ENCODE measurements at regions not wholly inside any gene's neighbourhood (a gene's known extent, or its start where the extent isn't known, plus 50 kb on each side); places are given as distances from the start of the nearest gene placed in this dataset.

DNA sequence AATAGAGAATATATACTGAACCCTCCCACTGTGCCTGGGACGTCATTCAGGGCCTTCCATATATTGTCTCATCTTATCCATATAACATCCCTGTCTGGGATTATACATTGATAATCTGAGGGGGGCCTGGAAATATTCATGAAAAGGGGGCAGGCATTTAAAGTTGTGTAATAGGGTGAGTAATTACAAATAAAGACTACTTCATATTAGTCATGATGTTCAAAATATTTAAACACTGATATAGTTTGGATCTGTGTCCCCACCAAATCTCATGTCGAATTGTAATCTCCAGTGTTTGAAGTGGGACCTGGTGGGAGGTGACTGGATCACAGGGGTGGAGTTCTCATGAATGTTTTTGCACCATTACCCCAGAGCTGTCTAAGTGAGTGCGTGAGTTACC is 97.8 kb downstream of the AQP9 start:
- no peaks in the 10 kb centered on the region for H3K27me3 ChIP-seq (ENCODE audit: control insufficient read depth in 2 of 2, insufficient read depth in 2 of 2, low read length in 2 of 2)
- ATAC-seq (no peak), DNase-seq (no peak)
- no peak overlapping the region for H3K4me3 ChIP-seq (ENCODE audit: low read length)
- H3K4me1 Mint-ChIP-seq: peaks cover 0 to 1% (median 0%) of the 10 kb centered on the region in 7 donors
- H3K27ac Mint-ChIP-seq: no peak overlapping the region
- H3K36me3 ChIP-seq (ENCODE audit: control insufficient read depth in 2 of 3, insufficient read depth in 3 of 3, low read length in 3 of 3): no peaks in the 10 kb centered on the region
- CTCF ChIA-PET: no interaction called here
- H3K27ac ChIP-seq (ENCODE audit: low read depth, low read length): no peak overlapping the region
- peaks cover 0 to 2% (median 0%) of the 10 kb centered on the region in 11 donors for H3K9me3 Mint-ChIP-seq
- H3K4me1 ChIP-seq (ENCODE audit: control insufficient read depth in 2 of 2, insufficient read depth in 2 of 2, low read length in 2 of 2): no peaks in the 10 kb centered on the region
- no peaks in the 10 kb centered on the region for H3K9me3 ChIP-seq (ENCODE audit: control insufficient read depth in 2 of 3, low read length in 3 of 3)
- intact Hi-C loops (cut with micrococcal nuclease): no loop called here
- H3K36me3 Mint-ChIP-seq: no peaks in the 10 kb centered on the region
- POLR2A ChIA-PET: no interaction called here
- peaks cover 0 to 15% (median 0%) of the 10 kb centered on the region in 5 donors for H3K27me3 Mint-ChIP-seq
- no peak overlapping the region for H3K4me3 Mint-ChIP-seq

DNA sequence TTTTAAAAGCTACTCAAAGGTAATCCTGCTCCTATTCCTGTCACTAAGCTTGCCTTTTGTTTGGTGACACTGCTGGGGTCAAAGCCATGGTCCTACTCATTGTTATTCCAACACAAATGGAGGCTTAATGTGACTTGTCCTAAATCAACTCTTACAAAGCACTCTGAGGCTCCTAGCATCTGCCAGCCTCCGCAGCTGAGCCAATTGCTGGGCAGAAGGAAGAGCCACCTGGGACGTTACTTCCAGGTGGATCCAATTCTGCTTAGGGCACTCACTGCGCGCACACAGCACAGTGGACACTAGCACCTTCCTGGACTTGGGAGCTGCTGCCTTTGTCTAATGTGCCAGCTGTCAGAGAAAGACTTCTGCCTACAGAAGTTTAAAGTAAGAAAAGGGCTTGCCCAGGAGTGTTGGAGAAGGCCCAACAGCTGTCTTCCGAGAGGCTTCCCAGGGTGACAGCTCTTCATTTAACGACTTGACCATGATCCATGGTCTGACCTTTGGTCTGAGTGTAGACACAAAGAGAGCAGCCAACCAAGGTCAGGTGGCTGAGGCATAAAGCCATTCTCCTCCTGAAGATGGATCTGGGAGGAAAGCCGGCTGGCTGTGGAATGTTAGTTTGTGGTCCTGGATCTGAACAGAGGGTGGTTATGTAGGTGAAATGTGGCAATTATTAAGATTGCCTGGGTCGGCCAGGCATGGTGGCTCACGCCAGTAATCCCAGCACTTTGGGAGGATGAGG is 102.2 kb downstream of the AQP9 start:
- DNase-seq (no peak), ATAC-seq (no peak)
- CTCF ChIA-PET: no interaction called here
- H3K27ac ChIP-seq (ENCODE audit: low read depth, low read length): no peak overlapping the region
- Mint-ChIP-seq H3K9me3 (peaks cover 0 to 2% (median 0%) of the 10 kb centered on the region in 11 donors), H3K27me3 (no peaks in the 10 kb centered on the region), H3K4me1 (peaks cover 0 to 4% (median 0%) of the 10 kb centered on the region in 7 donors), H3K36me3 (no peaks in the 10 kb centered on the region), H3K4me3 (no peak overlapping the region), H3K27ac (no peak overlapping the region)
- H3K27me3 ChIP-seq (ENCODE audit: control insufficient read depth in 2 of 2, insufficient read depth in 2 of 2, low read length in 2 of 2): no peaks in the 10 kb centered on the region
- POLR2A ChIA-PET: no interaction called here
- H3K36me3 ChIP-seq (ENCODE audit: control insufficient read depth in 2 of 3, insufficient read depth in 3 of 3, low read length in 3 of 3): no peaks in the 10 kb centered on the region
- no peak overlapping the region for H3K4me3 ChIP-seq (ENCODE audit: low read length)
- no peaks in the 10 kb centered on the region for H3K9me3 ChIP-seq (ENCODE audit: control insufficient read depth in 2 of 3, low read length in 3 of 3)
- no peaks in the 10 kb centered on the region for H3K4me1 ChIP-seq (ENCODE audit: control insufficient read depth in 2 of 2, insufficient read depth in 2 of 2, low read length in 2 of 2)
- intact Hi-C loops (cut with micrococcal nuclease): no loop called here

DNA sequence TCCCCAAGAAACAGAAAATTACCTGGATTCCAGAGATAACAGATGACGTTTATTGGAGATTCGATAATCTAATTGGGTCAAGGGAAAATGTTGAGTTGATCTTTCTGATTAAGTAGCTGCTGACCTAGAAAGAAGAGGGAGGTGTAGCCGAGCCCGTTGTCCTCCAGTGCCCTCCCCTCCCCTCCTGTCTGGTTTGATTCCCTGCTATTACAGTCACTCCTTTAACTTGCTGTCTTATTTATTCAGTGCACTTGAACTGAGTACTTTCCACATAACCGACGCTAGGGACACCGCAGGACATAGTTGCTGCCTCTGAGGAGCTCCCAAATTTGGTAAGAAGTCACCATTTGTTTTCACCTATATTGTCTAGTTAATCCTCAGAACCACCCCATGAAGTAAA is 103.7 kb downstream of the AQP9 start:
- Histone ChIP-seq H3K36me3 (ENCODE audit: control insufficient read depth in 2 of 3, insufficient read depth in 3 of 3, low read length in 3 of 3) (no peaks in the 10 kb centered on the region), H3K9me3 (ENCODE audit: control insufficient read depth in 2 of 3, low read length in 3 of 3) (no peaks in the 10 kb centered on the region), H3K27ac (ENCODE audit: low read depth, low read length) (no peak overlapping the region), H3K27me3 (ENCODE audit: control insufficient read depth in 2 of 2, insufficient read depth in 2 of 2, low read length in 2 of 2) (no peaks in the 10 kb centered on the region), H3K4me1 (ENCODE audit: control insufficient read depth in 2 of 2, insufficient read depth in 2 of 2, low read length in 2 of 2) (no peaks in the 10 kb centered on the region), H3K4me3 (ENCODE audit: low read length) (no peak overlapping the region)
- DNase-seq (no peak), ATAC-seq (no peak)
- Mint-ChIP-seq H3K36me3 (no peaks in the 10 kb centered on the region), H3K4me1 (peaks cover 0 to 6% (median 1%) of the 10 kb centered on the region in 7 donors), H3K27me3 (no peaks in the 10 kb centered on the region), H3K27ac (peak overlapping the region in 1 of 9 donors; percentile 52), H3K4me3 (no peak overlapping the region), H3K9me3 (peaks cover 0 to 2% (median 0%) of the 10 kb centered on the region in 11 donors)
- intact Hi-C loops (cut with micrococcal nuclease): no loop called here
- CTCF ChIA-PET: no interaction called here
- POLR2A ChIA-PET: no interaction called here

DNA sequence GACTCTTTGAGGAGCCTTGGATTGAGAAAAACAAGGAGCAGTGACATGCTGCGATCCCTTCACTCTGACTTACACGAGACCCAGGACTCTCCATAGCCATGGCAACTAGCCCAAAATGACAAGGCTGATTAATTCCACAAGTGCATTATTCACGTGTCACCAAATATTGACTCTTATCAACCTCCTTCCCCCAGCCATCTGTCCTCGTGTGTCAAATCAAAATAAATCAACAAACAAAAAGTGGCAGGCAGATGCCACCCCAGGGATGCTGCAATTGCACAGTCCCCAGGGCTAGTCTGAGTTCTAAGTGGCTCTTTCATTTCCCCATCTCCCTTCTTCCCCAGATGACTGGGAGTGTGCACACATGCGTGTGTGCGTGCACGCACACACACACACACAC is 104.9 kb downstream of the AQP9 start:
- no peak overlapping the region for H3K27ac Mint-ChIP-seq

DNA sequence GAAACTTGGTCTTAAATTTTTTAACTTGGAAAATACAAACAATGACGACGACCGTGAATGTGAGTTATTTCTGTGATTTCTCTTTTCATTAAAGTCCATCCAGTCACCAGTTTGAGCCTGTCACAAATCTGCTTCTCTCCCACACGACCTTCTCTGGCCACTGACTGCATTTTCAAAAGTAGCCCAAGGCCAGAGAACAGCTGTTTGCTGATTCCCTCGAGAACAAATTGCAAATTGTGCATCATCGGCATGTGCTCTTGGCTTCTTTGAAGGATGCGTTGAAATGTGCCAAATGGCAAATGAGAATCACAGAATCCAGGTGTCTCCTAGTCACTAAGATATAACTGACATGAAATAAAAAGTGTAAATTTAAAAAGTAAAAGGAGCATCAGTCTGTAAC is 106.4 kb downstream of the AQP9 start:
- ChIA-PET POLR2A (no interaction called here), CTCF (interaction anchor here (1.2 kb wide), 1 partner anchor 16 kb away, joined by 4 read pairs; no protein-coding TSS in a partner anchor)
- ATAC-seq: no peak

More for the DNA sequence above, 104.9 kb downstream of the AQP9 start:
- Mint-ChIP-seq H3K27me3 (no peaks in the 10 kb centered on the region), H3K4me3 (no peak overlapping the region), H3K36me3 (no peaks in the 10 kb centered on the region), H3K9me3 (peaks cover 0 to 2% (median 0%) of the 10 kb centered on the region in 11 donors), H3K4me1 (peaks cover 0 to 6% (median 3%) of the 10 kb centered on the region in 7 donors)
- no peak for DNase-seq
- Histone ChIP-seq H3K27me3 (ENCODE audit: control insufficient read depth in 2 of 2, insufficient read depth in 2 of 2, low read length in 2 of 2) (no peaks in the 10 kb centered on the region), H3K27ac (ENCODE audit: low read depth, low read length) (no peak overlapping the region), H3K9me3 (ENCODE audit: control insufficient read depth in 2 of 3, low read length in 3 of 3) (no peaks in the 10 kb centered on the region), H3K4me1 (ENCODE audit: control insufficient read depth in 2 of 2, insufficient read depth in 2 of 2, low read length in 2 of 2) (no peaks in the 10 kb centered on the region), H3K4me3 (ENCODE audit: low read length) (no peak overlapping the region), H3K36me3 (ENCODE audit: control insufficient read depth in 2 of 3, insufficient read depth in 3 of 3, low read length in 3 of 3) (no peaks in the 10 kb centered on the region)
- ATAC-seq: no peak
- intact Hi-C loops (cut with micrococcal nuclease): no loop called here
- POLR2A ChIA-PET: no interaction called here
- CTCF ChIA-PET: no interaction called here

DNA sequence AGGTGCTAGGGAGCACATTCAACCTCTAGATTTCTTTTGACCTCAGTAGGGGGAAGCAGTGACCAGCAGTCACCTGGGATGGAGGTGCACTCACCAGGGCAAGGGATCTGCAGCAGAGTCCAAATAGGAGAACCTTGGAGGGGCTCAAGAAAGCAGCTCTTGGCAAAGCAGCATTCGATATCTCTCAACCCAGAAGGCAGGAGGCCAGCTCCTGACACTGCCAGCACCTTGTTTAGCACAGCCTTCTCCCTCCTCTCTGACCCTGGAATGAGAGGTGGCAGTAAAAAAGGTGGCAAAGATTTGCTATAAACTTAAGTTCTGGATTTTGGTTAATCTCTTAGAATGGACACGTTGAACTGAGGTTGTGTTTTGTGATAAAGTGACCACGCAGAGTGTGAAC is 107.9 kb downstream of the AQP9 start:
- peaks cover 0 to 2% (median 0%) of the 10 kb centered on the region in 11 donors for H3K9me3 Mint-ChIP-seq
- Histone ChIP-seq H3K36me3 (ENCODE audit: control insufficient read depth in 2 of 3, insufficient read depth in 3 of 3, low read length in 3 of 3) (no peaks in the 10 kb centered on the region), H3K4me1 (ENCODE audit: control insufficient read depth in 2 of 2, insufficient read depth in 2 of 2, low read length in 2 of 2) (peaks cover 0 to 7% of the 10 kb centered on the region in 2 donors), H3K27ac (ENCODE audit: low read depth, low read length) (no peak overlapping the region), H3K9me3 (ENCODE audit: control insufficient read depth in 2 of 3, low read length in 3 of 3) (no peaks in the 10 kb centered on the region), H3K27me3 (ENCODE audit: control insufficient read depth in 2 of 2, insufficient read depth in 2 of 2, low read length in 2 of 2) (no peaks in the 10 kb centered on the region), H3K4me3 (ENCODE audit: low read length) (no peak overlapping the region)
- ChIA-PET POLR2A (no interaction called here), CTCF (no interaction called here)
- no peaks in the 10 kb centered on the region for H3K36me3 Mint-ChIP-seq
- peaks cover 0 to 31% (median 23%) of the 10 kb centered on the region in 7 donors for H3K4me1 Mint-ChIP-seq
- no peaks in the 10 kb centered on the region for H3K27me3 Mint-ChIP-seq
- intact Hi-C loops (cut with micrococcal nuclease): no loop called here
- no peak overlapping the region for H3K4me3 Mint-ChIP-seq
- no peak for DNase-seq
- ATAC-seq: no peak
- H3K27ac Mint-ChIP-seq: no peak overlapping the region

More for the DNA sequence above, 106.4 kb downstream of the AQP9 start:
- DNase-seq: no peak
- no peak overlapping the region for H3K4me3 Mint-ChIP-seq
- no peaks in the 10 kb centered on the region for H3K27me3 Mint-ChIP-seq
- no peaks in the 10 kb centered on the region for H3K36me3 ChIP-seq (ENCODE audit: control insufficient read depth in 2 of 3, insufficient read depth in 3 of 3, low read length in 3 of 3)
- no peaks in the 10 kb centered on the region for H3K4me1 ChIP-seq (ENCODE audit: control insufficient read depth in 2 of 2, insufficient read depth in 2 of 2, low read length in 2 of 2)
- no peaks in the 10 kb centered on the region for H3K27me3 ChIP-seq (ENCODE audit: control insufficient read depth in 2 of 2, insufficient read depth in 2 of 2, low read length in 2 of 2)
- H3K27ac ChIP-seq (ENCODE audit: low read depth, low read length): no peak overlapping the region
- no peaks in the 10 kb centered on the region for H3K36me3 Mint-ChIP-seq
- H3K9me3 ChIP-seq (ENCODE audit: control insufficient read depth in 2 of 3, low read length in 3 of 3): no peaks in the 10 kb centered on the region
- no peak overlapping the region for H3K4me3 ChIP-seq (ENCODE audit: low read length)
- H3K4me1 Mint-ChIP-seq: peaks cover 0 to 16% (median 8%) of the 10 kb centered on the region in 7 donors
- H3K27ac Mint-ChIP-seq: no peak overlapping the region
- peaks cover 0 to 2% (median 0%) of the 10 kb centered on the region in 11 donors for H3K9me3 Mint-ChIP-seq
- intact Hi-C loops (cut with micrococcal nuclease): no loop called here

All from naive thymus-derived CD4-positive, alpha-beta T cell (primary cell).